ENCODE measurements at regions not wholly inside any gene's neighbourhood (a gene's known extent, or its start where the extent isn't known, plus 50 kb on each side); places are given as distances from the start of the nearest gene placed in this dataset.
"Not testable (repeated sequence)": the region's sequence is repeated elsewhere in the genome, so short reads cannot be mapped to it uniquely, and the experiment has no call there.

DNA sequence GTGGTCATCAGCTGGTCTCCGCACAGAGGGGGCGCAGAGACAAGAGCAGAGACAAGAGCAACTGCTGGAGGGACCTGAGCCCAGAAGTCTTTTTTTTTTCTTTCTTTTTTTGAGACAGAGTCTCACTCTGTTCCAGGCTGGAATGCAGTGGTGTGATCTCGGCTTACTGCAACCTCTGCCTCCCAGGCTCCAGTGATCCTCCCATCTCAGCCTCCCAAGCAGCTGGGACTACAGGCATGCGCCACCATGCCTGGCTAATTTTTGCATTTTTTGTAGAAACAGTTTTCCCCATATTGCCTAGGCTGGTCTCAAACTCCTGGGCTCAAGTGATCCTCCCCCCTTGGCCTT is 64.3 kb upstream of the LYRM9 start:
- TF ChIP-seq POLR2AphosphoS5 (IDR thresholded peaks at IDR 0.05; ENCODE audit: low read depth, low read length); EP300 (IDR thresholded peaks at IDR 0.05; ENCODE audit: borderline replicate concordance in 1 of 2, low read depth in 1 of 2, low read length in 1 of 2); RAD21 (IDR thresholded peaks at IDR 0.05; ENCODE audit: low read length); RFX5 (IDR thresholded peaks at IDR 0.05; ENCODE audit: low read length): not testable (repeated sequence)
- TF ChIP-seq, protein P1, sequence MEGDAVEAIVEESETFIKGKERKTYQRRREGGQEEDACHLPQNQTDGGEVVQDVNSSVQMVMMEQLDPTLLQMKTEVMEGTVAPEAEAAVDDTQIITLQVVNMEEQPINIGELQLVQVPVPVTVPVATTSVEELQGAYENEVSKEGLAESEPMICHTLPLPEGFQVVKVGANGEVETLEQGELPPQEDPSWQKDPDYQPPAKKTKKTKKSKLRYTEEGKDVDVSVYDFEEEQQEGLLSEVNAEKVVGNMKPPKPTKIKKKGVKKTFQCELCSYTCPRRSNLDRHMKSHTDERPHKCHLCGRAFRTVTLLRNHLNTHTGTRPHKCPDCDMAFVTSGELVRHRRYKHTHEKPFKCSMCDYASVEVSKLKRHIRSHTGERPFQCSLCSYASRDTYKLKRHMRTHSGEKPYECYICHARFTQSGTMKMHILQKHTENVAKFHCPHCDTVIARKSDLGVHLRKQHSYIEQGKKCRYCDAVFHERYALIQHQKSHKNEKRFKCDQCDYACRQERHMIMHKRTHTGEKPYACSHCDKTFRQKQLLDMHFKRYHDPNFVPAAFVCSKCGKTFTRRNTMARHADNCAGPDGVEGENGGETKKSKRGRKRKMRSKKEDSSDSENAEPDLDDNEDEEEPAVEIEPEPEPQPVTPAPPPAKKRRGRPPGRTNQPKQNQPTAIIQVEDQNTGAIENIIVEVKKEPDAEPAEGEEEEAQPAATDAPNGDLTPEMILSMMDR (IDR thresholded peaks at IDR 0.05), result not testable (repeated sequence)

Measured in SK-N-SH (cell line).